Tibial nerve (tissue), 4 donors: ENCODE measurements at regions not wholly inside any gene's neighbourhood (a gene's known extent, or its start where the extent isn't known, plus 50 kb on each side); places are given as distances from the start of the nearest gene placed in this dataset.

Experiments
- DNase-seq, 2 donors: peaks; one replicate each; pipeline ENCODE4 v3.0.0-alpha.2; 2019; ENCODE audit warnings: low spot score in 2 of 2
- H3K27ac ChIP-seq, 4 donors: fragments of 200-600 bp; sonication (generic) in 3 of 4; one replicate each; pipeline ENCODE4 v1.5.1; 2017 to 2019; ENCODE audit warnings: mild to moderate bottlenecking in 1 of 4
- H3K27me3 ChIP-seq, 2 donors: fragments of 200-600 bp; sonication (generic) in 1 of 2; one replicate each; pipeline versions ENCODE4 v1.5.1 to v1.6.0; 2017 to 2019
- H3K36me3 ChIP-seq, 3 donors: fragments of 200-600 bp; sonication (generic); one replicate each; pipeline ENCODE4 v1.5.1; 2018 to 2019
- H3K4me1 ChIP-seq, 4 donors: fragments of 200-600 bp; sonication (generic) in 3 of 4; one replicate each; pipeline ENCODE4 v1.5.1; 2017 to 2019
- H3K4me3 ChIP-seq, 4 donors: fragments of 200-600 bp; sonication (generic) in 3 of 4; one replicate each; pipeline ENCODE4 v1.5.1; 2017 to 2019; ENCODE audit warnings: mild to moderate bottlenecking in 1 of 4, moderate library complexity in 1 of 4
- H3K9me3 ChIP-seq, 4 donors: fragments of 200-600 bp; sonication (generic) in 3 of 4; one replicate each; pipeline ENCODE4 v1.5.1; 2017 to 2019
- EP300 ChIP-seq, 2 donors: sonication (generic); formaldehyde crosslinking; IDR thresholded peaks; one replicate each; pipeline ENCODE4 v1.6.1; 2017; ENCODE audit warnings: antibody characterized with exemption in 2 of 2, mild to moderate bottlenecking in 1 of 2
- POLR2A ChIP-seq, 2 donors: fragments of 450-650 bp; IDR thresholded peaks; one replicate each; pipeline ENCODE4 v1.6.1; 2017; ENCODE audit warnings: antibody characterized with exemption in 2 of 2, mild to moderate bottlenecking in 2 of 2, moderate library complexity in 2 of 2
- WGBS, 2 donors: methylation state at CpG; one replicate each; pipeline ENCODE4 v1.1.5; 2018; 5-methylcytosine and 5-hydroxymethylcytosine counted together
- TF ChIP-seq, protein P1 (sequence below), 5 experiments: fragments of 200-600 bp in 3 of 5; fragments of 450-650 bp in 2 of 5; sonication (generic) in 3 of 5; IDR thresholded peaks; one replicate each; pipeline ENCODE4 v1.5.1; 2016 to 2019; ENCODE audit warnings: antibody characterized with exemption in 5 of 5, mild to moderate bottlenecking in 3 of 5, moderate library complexity in 2 of 5

DNA sequence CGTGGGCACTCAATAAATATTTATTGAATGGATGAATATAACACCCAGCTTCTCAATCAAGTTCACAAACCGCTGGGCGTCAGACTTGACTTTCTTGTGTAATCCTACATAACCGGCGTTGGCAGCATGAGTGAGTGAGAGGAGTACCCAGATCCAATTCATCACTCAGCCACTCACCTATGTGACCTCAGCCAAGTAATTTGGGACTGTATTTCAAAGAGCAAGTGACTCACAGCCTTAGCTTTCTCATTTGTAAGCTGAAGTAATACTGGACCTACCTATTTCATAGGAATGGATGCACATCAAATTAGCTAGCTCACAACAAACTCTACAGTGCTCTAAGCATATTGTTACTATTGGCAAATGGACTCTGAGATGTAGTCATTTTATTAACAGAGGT lies 53.8 kb upstream of the FAM204A start:
- H3K4me1 ChIP-seq: peaks cover 0 to 10% (median 0%) of the 10 kb centered on the region in 4 donors
- no peaks in the 10 kb centered on the region for H3K27me3 ChIP-seq
- H3K36me3 ChIP-seq: no peaks in the 10 kb centered on the region
- H3K27ac ChIP-seq: no peak overlapping the region
- H3K4me3 ChIP-seq: no peak overlapping the region
- TF ChIP-seq EP300 (IDR thresholded peaks at IDR 0.05) (no peak), POLR2A (IDR thresholded peaks at IDR 0.05) (no peak)
- TF ChIP-seq, protein P1, sequence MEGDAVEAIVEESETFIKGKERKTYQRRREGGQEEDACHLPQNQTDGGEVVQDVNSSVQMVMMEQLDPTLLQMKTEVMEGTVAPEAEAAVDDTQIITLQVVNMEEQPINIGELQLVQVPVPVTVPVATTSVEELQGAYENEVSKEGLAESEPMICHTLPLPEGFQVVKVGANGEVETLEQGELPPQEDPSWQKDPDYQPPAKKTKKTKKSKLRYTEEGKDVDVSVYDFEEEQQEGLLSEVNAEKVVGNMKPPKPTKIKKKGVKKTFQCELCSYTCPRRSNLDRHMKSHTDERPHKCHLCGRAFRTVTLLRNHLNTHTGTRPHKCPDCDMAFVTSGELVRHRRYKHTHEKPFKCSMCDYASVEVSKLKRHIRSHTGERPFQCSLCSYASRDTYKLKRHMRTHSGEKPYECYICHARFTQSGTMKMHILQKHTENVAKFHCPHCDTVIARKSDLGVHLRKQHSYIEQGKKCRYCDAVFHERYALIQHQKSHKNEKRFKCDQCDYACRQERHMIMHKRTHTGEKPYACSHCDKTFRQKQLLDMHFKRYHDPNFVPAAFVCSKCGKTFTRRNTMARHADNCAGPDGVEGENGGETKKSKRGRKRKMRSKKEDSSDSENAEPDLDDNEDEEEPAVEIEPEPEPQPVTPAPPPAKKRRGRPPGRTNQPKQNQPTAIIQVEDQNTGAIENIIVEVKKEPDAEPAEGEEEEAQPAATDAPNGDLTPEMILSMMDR (IDR thresholded peaks at IDR 0.05): no peak
- no peak for DNase-seq
- WGBS, 2 donors: 84 to 86% methylated on average over 5 of the region's 5 CpGs
- no peaks in the 10 kb centered on the region for H3K9me3 ChIP-seq

DNA sequence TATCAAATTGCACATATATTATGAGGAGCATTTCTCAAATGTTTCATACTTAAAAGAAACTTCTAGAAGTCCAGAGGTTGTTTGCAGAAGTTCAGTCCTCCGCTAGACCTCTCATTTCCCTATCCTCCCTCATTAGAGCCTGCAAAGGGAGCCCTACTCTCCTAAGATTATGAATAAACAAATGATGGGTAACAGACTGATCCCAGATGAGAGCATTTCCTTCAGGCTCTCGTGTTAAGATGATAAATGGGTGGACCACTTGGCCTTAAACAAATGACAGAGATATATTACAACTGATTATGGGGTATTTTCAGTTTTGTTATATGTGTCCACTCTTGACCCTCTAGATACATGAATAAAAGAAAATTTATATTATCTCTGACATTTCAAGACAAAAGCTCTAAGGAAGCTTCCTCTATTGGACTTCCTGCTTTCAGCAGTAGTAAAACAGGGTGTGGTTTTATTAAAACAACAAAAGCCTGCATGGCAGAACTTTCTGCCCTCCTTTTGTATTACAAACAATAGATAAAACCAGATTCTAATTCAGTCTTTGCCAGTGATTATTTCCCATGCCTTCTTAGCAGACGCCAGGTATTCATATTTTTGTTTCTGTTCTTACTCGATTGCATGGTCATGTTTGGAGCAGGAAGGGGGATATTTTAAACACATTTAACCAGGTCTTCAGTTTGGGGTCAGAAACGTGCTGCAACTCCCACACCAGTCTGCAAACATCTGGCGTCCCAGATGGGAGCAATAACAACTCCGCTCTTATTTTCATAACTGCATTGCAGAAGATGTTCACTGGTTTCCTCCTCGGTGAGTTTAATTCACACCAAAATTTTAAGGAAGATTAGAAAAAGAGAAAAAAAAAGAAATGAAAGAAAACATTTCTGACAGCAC lies 52.4 kb upstream of the FAM204A start:
- H3K36me3 ChIP-seq: no peaks in the 10 kb centered on the region
- H3K27ac ChIP-seq: no peak overlapping the region
- peak overlapping the region in 1 of 4 donors; percentile 7 for H3K4me3 ChIP-seq
- WGBS, 2 donors: 30 to 31% methylated on average over 8 of the region's 8 CpGs
- TF ChIP-seq, protein P1 (IDR thresholded peaks at IDR 0.05): no peak
- TF ChIP-seq POLR2A (IDR thresholded peaks at IDR 0.05): no peak
- no peak for TF ChIP-seq EP300 (IDR thresholded peaks at IDR 0.05)
- no peaks in the 10 kb centered on the region for H3K27me3 ChIP-seq
- H3K9me3 ChIP-seq: peaks cover 0 to under 1% (median 0%) of the 10 kb centered on the region in 4 donors
- peaks cover 0 to 10% (median 0%) of the 10 kb centered on the region in 4 donors for H3K4me1 ChIP-seq
- no peak for DNase-seq

DNA sequence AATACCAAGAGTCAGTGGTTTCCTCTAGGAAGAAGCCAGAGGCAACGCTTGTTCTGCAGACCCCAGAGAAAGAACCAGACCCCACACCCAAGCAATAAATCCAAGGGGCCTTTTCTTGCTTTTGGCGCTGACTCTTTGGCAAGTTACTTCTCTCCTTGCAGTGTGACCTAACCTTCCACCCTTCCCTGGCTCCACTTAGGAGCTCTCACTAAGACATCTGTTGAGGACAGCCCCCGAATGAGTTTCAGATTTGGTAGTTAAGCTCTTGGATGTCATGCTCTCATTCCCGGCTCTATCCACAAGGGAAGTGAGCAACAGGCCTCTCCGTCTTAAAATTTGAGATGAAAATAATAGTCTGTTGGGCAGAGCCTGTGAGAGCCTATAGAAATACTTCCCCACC lies 50.6 kb upstream of the FAM204A start:
- TF ChIP-seq, protein P1 (IDR thresholded peaks at IDR 0.05): no peak
- TF ChIP-seq EP300 (IDR thresholded peaks at IDR 0.05): no peak
- TF ChIP-seq POLR2A (IDR thresholded peaks at IDR 0.05): no peak
- H3K27ac ChIP-seq: no peak overlapping the region
- WGBS, 2 donors: 41 to 45% methylated on average over 5 of the region's 5 CpGs
- no peaks in the 10 kb centered on the region for H3K36me3 ChIP-seq
- peaks cover 0 to 10% (median 0%) of the 10 kb centered on the region in 4 donors for H3K9me3 ChIP-seq
- H3K27me3 ChIP-seq: no peaks in the 10 kb centered on the region
- H3K4me3 ChIP-seq: no peak overlapping the region
- H3K4me1 ChIP-seq: peaks cover 0 to 10% (median 0%) of the 10 kb centered on the region in 4 donors
- DNase-seq: no peak
